Pancreas (tissue), 10 donors: ENCODE measurements at regions not wholly inside any gene's neighbourhood (a gene's known extent, or its start where the extent isn't known, plus 50 kb on each side); places are given as distances from the start of the nearest gene placed in this dataset.

ENCODE experiments used
- ATAC-seq, 4 donors: fragments of 200-7000 bp; cut with Tn5 transposase; one replicate each; pipeline versions ENCODE4 v1.8.0 to v1.9.1; 2020; ENCODE audit warnings: mild to moderate bottlenecking in 4 of 4, moderate library complexity in 4 of 4
- DNase-seq, 6 donors: peaks; one replicate each; pipeline ENCODE4 v3.0.0-alpha.2; 2020
- FAIRE-seq: peaks from 2 replicates; lab custom pipeline; 2012; peaks lifted over from hg19 to GRCh38; lab: Jason Lieb, UNC
- H3K27ac ChIP-seq, 4 donors: fragments of 200-600 bp; sonication (generic); 1 replicate in 3 of 4; 2 replicates in 1 of 4; pipeline versions ENCODE4 v1.5.0 to v1.8.0; 2020
- H3K27me3 ChIP-seq, 4 donors: fragments of 200-600 bp; one replicate each; pipeline ENCODE4 v1.8.0; 2021
- H3K36me3 ChIP-seq, 3 donors: fragments of 200-600 bp; sonication (generic) in 1 of 3; one replicate each; pipeline versions ENCODE4 v1.5.0 to v1.8.0; 2020 to 2021
- H3K4me1 ChIP-seq, 3 donors: fragments of 200-600 bp; one replicate each; pipeline ENCODE4 v1.8.0; 2021
- H3K4me3 ChIP-seq, 4 donors: fragments of 200-600 bp; sonication (generic) in 2 of 4; one replicate each; pipeline versions ENCODE4 v1.5.0 to v1.8.0; 2020 to 2021
- H3K9me3 ChIP-seq, 4 donors: fragments of 200-600 bp; one replicate each; pipeline ENCODE4 v1.8.0; 2021
- WGBS, 2 donors: extraction: QIAGEN DNeasy Blood & Tissue Kit; methylation state at CpG; one replicate each; pipeline ENCODE4 v1.1.7; 2013; 5-methylcytosine and 5-hydroxymethylcytosine counted together
- intact Hi-C, 3 donors: fragments of 100-400 bp; cut with DNase I; formaldehyde crosslinking; loops; one replicate each; pipeline versions ENCODE4 v1.11.1 to v1.14.2; 2022
- TF ChIP-seq, protein P1 (sequence below), 4 donors: fragments of 200-600 bp; sonication (generic) in 3 of 4; IDR thresholded peaks; one replicate each; pipeline versions ENCODE4 v1.5.0 to v1.8.0; 2021; ENCODE audit warnings: antibody characterized with exemption in 4 of 4
- donor health status: healthy with polysubstance abuse.
- donor health status: DM: no; HTN: no; CAD: no; lungs with moderate emphysema.
- donor health status: DM: no; HTN: no; CAD: no.
- donor health status: control.
- donor health status: control.
- donor health status: Bipolar disorder and iron deficiency.
- donor health status: DM: yes; HTN: yes; CAD: no.
- donor health status: DM: no; HTN: no; CAD: no.
- donor health status: DM: no; HTN: no; CAD: no.
- donor health status: DM: yes; HTN: yes; CAD: no.

- H3K4me1 ChIP-seq: no peaks in the 10 kb centered on the region
- H3K27ac ChIP-seq: no peak overlapping the region
- DNase-seq (no peak), FAIRE-seq (no peak), ATAC-seq (no peak)
- no peak overlapping the region for H3K4me3 ChIP-seq
- TF ChIP-seq, protein P1, sequence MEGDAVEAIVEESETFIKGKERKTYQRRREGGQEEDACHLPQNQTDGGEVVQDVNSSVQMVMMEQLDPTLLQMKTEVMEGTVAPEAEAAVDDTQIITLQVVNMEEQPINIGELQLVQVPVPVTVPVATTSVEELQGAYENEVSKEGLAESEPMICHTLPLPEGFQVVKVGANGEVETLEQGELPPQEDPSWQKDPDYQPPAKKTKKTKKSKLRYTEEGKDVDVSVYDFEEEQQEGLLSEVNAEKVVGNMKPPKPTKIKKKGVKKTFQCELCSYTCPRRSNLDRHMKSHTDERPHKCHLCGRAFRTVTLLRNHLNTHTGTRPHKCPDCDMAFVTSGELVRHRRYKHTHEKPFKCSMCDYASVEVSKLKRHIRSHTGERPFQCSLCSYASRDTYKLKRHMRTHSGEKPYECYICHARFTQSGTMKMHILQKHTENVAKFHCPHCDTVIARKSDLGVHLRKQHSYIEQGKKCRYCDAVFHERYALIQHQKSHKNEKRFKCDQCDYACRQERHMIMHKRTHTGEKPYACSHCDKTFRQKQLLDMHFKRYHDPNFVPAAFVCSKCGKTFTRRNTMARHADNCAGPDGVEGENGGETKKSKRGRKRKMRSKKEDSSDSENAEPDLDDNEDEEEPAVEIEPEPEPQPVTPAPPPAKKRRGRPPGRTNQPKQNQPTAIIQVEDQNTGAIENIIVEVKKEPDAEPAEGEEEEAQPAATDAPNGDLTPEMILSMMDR (IDR thresholded peaks at IDR 0.05): no peak
- no peaks in the 10 kb centered on the region for H3K9me3 ChIP-seq
- no peaks in the 10 kb centered on the region for H3K36me3 ChIP-seq
- intact Hi-C loops: no loop called here
- no peaks in the 10 kb centered on the region for H3K27me3 ChIP-seq
Observed at GRCh38 chr4:181051931-181052330, 1191.3 kb upstream of the TENM3 start.

DNA sequence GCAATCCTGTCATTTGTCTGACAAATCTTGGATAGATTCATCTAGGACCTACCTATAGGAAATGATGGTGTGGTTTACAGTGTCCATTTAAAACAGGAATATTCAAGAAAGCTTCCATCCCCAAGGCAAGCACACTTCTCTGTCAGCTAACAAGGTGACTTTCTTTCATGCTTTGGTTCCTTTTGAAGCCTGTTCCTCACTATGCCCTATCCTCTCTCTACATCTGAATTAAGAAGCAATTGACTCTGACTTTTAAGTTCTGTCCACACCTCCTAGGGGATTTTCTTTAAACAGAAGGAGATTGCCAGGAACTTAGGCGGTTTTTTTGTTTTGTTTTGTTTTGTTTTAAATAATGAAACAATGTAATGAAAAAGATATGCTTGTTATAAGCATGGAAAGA lies 1181.4 kb upstream of the TENM3 start:
- FAIRE-seq: no peak
- DNase-seq: no peak
- TF ChIP-seq, protein P1 (IDR thresholded peaks at IDR 0.05): no peak
- H3K4me1 ChIP-seq: no peaks in the 10 kb centered on the region
- no peak for ATAC-seq
- no peaks in the 10 kb centered on the region for H3K36me3 ChIP-seq
- 32 to 38% methylated on average over 1 of the region's 1 CpG for WGBS, 2 donors
- intact Hi-C loops: no loop called here
- no peaks in the 10 kb centered on the region for H3K27me3 ChIP-seq
- H3K4me3 ChIP-seq: no peak overlapping the region
- no peak overlapping the region for H3K27ac ChIP-seq
- peaks cover 0 to 3% (median 0%) of the 10 kb centered on the region in 4 donors for H3K9me3 ChIP-seq

DNA sequence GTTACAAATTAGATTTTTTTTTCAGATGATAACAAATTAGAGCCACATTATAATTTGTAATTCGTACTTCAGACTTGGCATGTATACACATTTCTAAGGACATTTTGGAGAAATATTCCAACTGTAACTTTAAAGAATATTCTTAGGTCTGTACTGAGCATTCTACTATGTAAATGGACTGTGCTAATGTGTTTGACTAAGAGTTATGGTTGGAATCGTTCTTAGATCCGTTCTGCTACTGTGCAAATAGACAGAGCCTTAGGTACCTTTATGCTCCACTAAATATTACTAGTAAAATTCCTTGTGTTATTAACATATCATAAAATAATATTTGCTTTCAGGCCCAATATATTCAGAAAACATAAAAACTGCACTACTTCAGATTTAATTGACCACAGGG lies 1180.0 kb upstream of the TENM3 start:
- 17 to 20% methylated on average over 3 of the region's 3 CpGs for whole genome bisulfite sequencing, 2 donors
- Histone ChIP-seq H3K27ac (no peak overlapping the region), H3K9me3 (peaks cover 0 to 3% (median 0%) of the 10 kb centered on the region in 4 donors), H3K27me3 (no peaks in the 10 kb centered on the region), H3K36me3 (no peaks in the 10 kb centered on the region), H3K4me1 (no peaks in the 10 kb centered on the region), H3K4me3 (no peak overlapping the region)
- ATAC-seq (no peak), DNase-seq (no peak), FAIRE-seq (no peak)
- intact Hi-C loops: no loop called here
- TF ChIP-seq, protein P1 (IDR thresholded peaks at IDR 0.05): no peak

DNA sequence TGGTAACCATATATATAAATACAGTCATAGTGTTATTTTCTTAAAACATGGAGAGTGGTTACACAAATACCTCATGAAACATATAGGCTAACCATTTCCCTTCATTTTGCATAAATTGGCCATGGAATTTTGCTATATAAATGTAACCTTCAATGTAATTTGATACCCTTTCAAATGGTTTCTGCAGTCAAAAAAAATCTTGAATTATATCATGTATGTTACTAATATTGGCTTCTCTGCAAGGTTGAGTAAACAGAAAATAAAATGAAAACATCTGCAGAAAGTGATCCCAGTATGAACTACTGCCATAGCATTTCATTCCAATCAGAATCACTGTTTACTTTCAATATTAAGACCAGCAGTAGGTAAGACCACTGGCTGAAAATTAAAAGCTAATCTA lies 1165.9 kb upstream of the TENM3 start:
- FAIRE-seq: no peak
- no peak for DNase-seq
- H3K4me1 ChIP-seq: no peaks in the 10 kb centered on the region
- no peak overlapping the region for H3K27ac ChIP-seq
- no peak overlapping the region for H3K4me3 ChIP-seq
- ATAC-seq: no peak
- no peaks in the 10 kb centered on the region for H3K27me3 ChIP-seq
- H3K9me3 ChIP-seq: no peaks in the 10 kb centered on the region
- TF ChIP-seq, protein P1 (IDR thresholded peaks at IDR 0.05): no peak
- intact Hi-C loops: no loop called here
- H3K36me3 ChIP-seq: no peaks in the 10 kb centered on the region

- Histone ChIP-seq H3K36me3 (no peaks in the 10 kb centered on the region), H3K27me3 (no peaks in the 10 kb centered on the region), H3K4me1 (no peaks in the 10 kb centered on the region), H3K9me3 (no peaks in the 10 kb centered on the region), H3K27ac (no peak overlapping the region), H3K4me3 (no peak overlapping the region)
- DNase-seq: no peak
- 40 to 52% methylated on average over 1 of the region's 1 CpG for WGBS, 2 donors
- TF ChIP-seq, protein P1 (IDR thresholded peaks at IDR 0.05): no peak
- no peak for FAIRE-seq
- intact Hi-C loops: no loop called here
- no peak for ATAC-seq
Observed at GRCh38 chr4:181078196-181078595, 1165.0 kb upstream of the TENM3 start.
